ENCODE measurements at regions not wholly inside any gene's neighbourhood (a gene's known extent, or its start where the extent isn't known, plus 50 kb on each side); places are given as distances from the start of the nearest gene placed in this dataset.

GRCh38 chr20:17858450-17859001, 110.1 kb downstream of the SNX5 start:
- no peak for DNase-seq

GRCh38 chr20:17857639-17858449, 110.8 kb downstream of the SNX5 start:
- DNase-seq = no peak

- no peak for DNase-seq
These were observed 111.6 kb downstream of the SNX5 start for GRCh38 chr20:17856837-17857605.

- DNase-seq = no peak
These were observed 112.5 kb downstream of the SNX5 start for GRCh38 chr20:17856024-17856564.

GRCh38 chr20:17854307-17854903, 114.2 kb downstream of the SNX5 start:
- no peak for DNase-seq

- DNase-seq = no peak
These were observed 116.3 kb downstream of the SNX5 start for GRCh38 chr20:17852323-17852722.

- DNase-seq = no peak
These were observed 117.9 kb downstream of the SNX5 start for GRCh38 chr20:17850684-17851026.

- DNase-seq = no peak
These were observed 118.5 kb downstream of the SNX5 start for GRCh38 chr20:17849901-17850683.

- no peak for DNase-seq
These were observed 119.3 kb downstream of the SNX5 start for GRCh38 chr20:17849138-17849900.

- DNase-seq = no peak
These were observed 120.1 kb downstream of the SNX5 start for GRCh38 chr20:17848249-17849048.

- no peak for DNase-seq
These were observed 122.7 kb downstream of the SNX5 start for GRCh38 chr20:17845701-17846475.

GRCh38 chr20:17844549-17845298, 123.9 kb downstream of the SNX5 start:
- DNase-seq = no peak

GRCh38 chr20:17844133-17844429, 124.5 kb downstream of the SNX5 start:
- no peak for DNase-seq

- DNase-seq = no peak
These were observed 125.1 kb downstream of the SNX5 start for GRCh38 chr20:17843246-17844132.

GRCh38 chr20:17841751-17842215, 126.8 kb downstream of the SNX5 start:
- peak in 1 of 2 donors; percentile 58 for DNase-seq

- no peak for DNase-seq
These were observed 128.2 kb downstream of the SNX5 start for GRCh38 chr20:17840423-17840822.

GRCh38 chr20:17838921-17839320, 129.7 kb downstream of the SNX5 start:
- no peak for DNase-seq
